OCI-LY7 (cell line): ENCODE measurements at regions not wholly inside any gene's neighbourhood (a gene's known extent, or its start where the extent isn't known, plus 50 kb on each side); places are given as distances from the start of the nearest gene placed in this dataset.

Source experiments
- BruUV-seq: library from RNA; stranded (reverse); fragments of 400-500 nt; replicated peaks from 2 replicates; lab custom pipeline; 2021; lab: Mats Ljungman, UMichigan
- CTCF ChIA-PET: fragments of 300-600 bp; sonication (Branson Sonifier 250); formaldehyde crosslinking; loops from one replicate; lab custom pipeline; 2022; ENCODE audit warnings: antibody characterized with exemption; ENCODE audit not compliant: unreplicated experiment; lab: Charles Lee
- POLR2A ChIA-PET: fragments of 300-600 bp; sonication (Branson Sonifier 250); formaldehyde crosslinking; loops from one replicate; lab custom pipeline; 2022; ENCODE audit warnings: antibody characterized with exemption; lab: Charles Lee
- DNase-seq: peaks from one replicate; pipeline ENCODE4 v3.0.0-alpha.2; 2015; ENCODE audit warnings: low spot score
- H2AFZ ChIP-seq: fragments of 200-600 bp; sonication (generic), shearing (Covaris generic); 2 replicates; pipeline ENCODE4 v1.6.1; 2014; ENCODE audit warnings: mild to moderate bottlenecking, antibody characterized with exemption, low read length, moderate library complexity
- H3K27ac ChIP-seq: fragments of 200-600 bp; sonication (generic); 2 replicates; pipeline ENCODE4 v1.5.1; 2014; ENCODE audit warnings: mixed run types, low read depth, mild to moderate bottlenecking, moderate library complexity, low read length, inconsistent platforms; ENCODE audit not compliant: poor library complexity, severe bottlenecking
- H3K36me3 ChIP-seq: fragments of 200-600 bp; sonication (generic); 2 replicates; pipeline ENCODE4 v1.6.1; 2014; ENCODE audit warnings: mild to moderate bottlenecking, antibody characterized with exemption, low read length, moderate library complexity, mixed read lengths; ENCODE audit not compliant: insufficient read depth
- H3K4me1 ChIP-seq: fragments of 200-600 bp; sonication (generic); 2 replicates; pipeline ENCODE4 v1.5.1; 2014; ENCODE audit warnings: mild to moderate bottlenecking, low read length; ENCODE audit not compliant: insufficient read depth, poor library complexity, severe bottlenecking
- H3K4me2 ChIP-seq: fragments of 200-600 bp; sonication (generic); 2 replicates; pipeline ENCODE4 v1.6.1; 2014; ENCODE audit warnings: mild to moderate bottlenecking, low read length
- H3K4me3 ChIP-seq: fragments of 200-600 bp; sonication (generic); 2 replicates; pipeline ENCODE4 v1.5.1; 2014; ENCODE audit warnings: mild to moderate bottlenecking, low read depth, low read length; ENCODE audit not compliant: poor library complexity, severe bottlenecking
- H3K79me2 ChIP-seq: fragments of 200-600 bp; sonication (generic); 2 replicates; pipeline ENCODE4 v1.6.1; 2016; ENCODE audit warnings: low read depth, mild to moderate bottlenecking, low read length, moderate library complexity, mixed read lengths; ENCODE audit not compliant: insufficient read depth
- H3K9me2 ChIP-seq: fragments of 200-600 bp; sonication (generic); 2 replicates; pipeline ENCODE4 v1.6.1; 2016; ENCODE audit warnings: mild to moderate bottlenecking, low read length, mixed read lengths; ENCODE audit not compliant: insufficient read depth
- H3K9me3 ChIP-seq: fragments of 200-600 bp; sonication (generic); 2 replicates; pipeline ENCODE4 v1.6.1; 2014; ENCODE audit warnings: mild to moderate bottlenecking, mixed run types, low read length, mixed read lengths
- H4K20me1 ChIP-seq: fragments of 200-600 bp; sonication (generic); 2 replicates; pipeline ENCODE4 v1.6.1; 2014; ENCODE audit warnings: mild to moderate bottlenecking, antibody characterized with exemption, low read length, moderate library complexity, mixed read lengths; ENCODE audit not compliant: insufficient read depth
- CTCF ChIP-seq: fragments of 200-600 bp; sonication (generic); conservative IDR thresholded peaks from 2 replicates; pipeline ENCODE4 v1.5.1; 2014; ENCODE audit warnings: mild to moderate bottlenecking, antibody characterized with exemption, low read length, moderate library complexity, mixed read lengths
- EZH2phosphoT487 ChIP-seq: fragments of 200-600 bp; sonication (generic); IDR thresholded peaks from 2 replicates; pipeline ENCODE4 v1.6.1; 2018; ENCODE audit warnings: low read depth, borderline replicate concordance, mild to moderate bottlenecking, mixed run types, antibody characterized with exemption, low read length, moderate library complexity, mixed read lengths
- intact Hi-C: fragments of 100-400 bp; cut with micrococcal nuclease; formaldehyde crosslinking; loops from one replicate; pipeline ENCODE4 v1.10.0; 2022; ENCODE audit not compliant: unreplicated experiment

- no peaks in the 10 kb centered on the region for H4K20me1 ChIP-seq
- ChIA-PET CTCF (no interaction called here), POLR2A (no interaction called here)
- no peak for DNase-seq
- no peaks in the 10 kb centered on the region for H3K36me3 ChIP-seq
- intact Hi-C loops: no loop called here
- H3K9me2 ChIP-seq: no peaks in the 10 kb centered on the region
- no peak overlapping the region for H2AFZ ChIP-seq
- H3K4me2 ChIP-seq: no peak overlapping the region
- no peak overlapping the region for H3K4me3 ChIP-seq
- peaks cover 21% of the 10 kb centered on the region for H3K4me1 ChIP-seq
- no TSS peak for BruUV-seq
- no peaks in the 10 kb centered on the region for H3K9me3 ChIP-seq
- H3K27ac ChIP-seq: no peak overlapping the region
- H3K79me2 ChIP-seq: no peaks in the 10 kb centered on the region
- no peak for TF ChIP-seq EZH2phosphoT487
- no peak for TF ChIP-seq CTCF
These were observed 271.3 kb downstream of the ABHD5 start for GRCh38 chr3:43962043-43962442.

- Histone ChIP-seq H3K4me2 (no peak overlapping the region), H2AFZ (no peak overlapping the region), H3K4me3 (no peak overlapping the region), H3K9me3 (no peaks in the 10 kb centered on the region), H4K20me1 (no peaks in the 10 kb centered on the region), H3K79me2 (no peaks in the 10 kb centered on the region), H3K4me1 (peaks cover 13% of the 10 kb centered on the region), H3K27ac (no peak overlapping the region), H3K36me3 (no peaks in the 10 kb centered on the region), H3K9me2 (no peaks in the 10 kb centered on the region)
- TF ChIP-seq CTCF (no peak), EZH2phosphoT487 (no peak)
- no TSS peak for BruUV-seq
- intact Hi-C loops: no loop called here
- CTCF ChIA-PET: no interaction called here
- DNase-seq: no peak
- POLR2A ChIA-PET: interaction anchor here (1.0 kb wide), 1 partner anchor 22 kb away, joined by 3 read pairs; no protein-coding TSS in a partner anchor
These were observed 272.5 kb downstream of the ABHD5 start for GRCh38 chr3:43963208-43963607.

- no peak for DNase-seq
- peaks cover 8% of the 10 kb centered on the region for H3K4me1 ChIP-seq
- CTCF ChIA-PET: no interaction called here
These were observed 273.9 kb downstream of the ABHD5 start for GRCh38 chr3:43964640-43965039.

More at GRCh38 chr3:43964640-43965039, 273.9 kb downstream of the ABHD5 start:
- H3K27ac ChIP-seq: no peak overlapping the region
- no peak overlapping the region for H2AFZ ChIP-seq
- H3K79me2 ChIP-seq: no peaks in the 10 kb centered on the region
- no peaks in the 10 kb centered on the region for H3K9me2 ChIP-seq
- TF ChIP-seq CTCF (no peak), EZH2phosphoT487 (no peak)
- POLR2A ChIA-PET: interaction anchor here (0.6 to 1.2 kb wide), 3 partner anchors 10 to 1662 kb away, joined by 4 to 7 read pairs (median 4); no protein-coding TSS in a partner anchor
- H3K4me3 ChIP-seq: no peak overlapping the region
- H3K4me2 ChIP-seq: no peak overlapping the region
- no peaks in the 10 kb centered on the region for H4K20me1 ChIP-seq
- no peaks in the 10 kb centered on the region for H3K36me3 ChIP-seq
- no peaks in the 10 kb centered on the region for H3K9me3 ChIP-seq
- no TSS peak for BruUV-seq
- intact Hi-C loops: no loop called here
